Stimulated activated CD4-positive, alpha-beta T cell treated with anti-CD3 and anti-CD28 coated beads, Interleukin-4, amount 100 ng/mL, for 48 hours (primary cell): ENCODE measurements at regions not wholly inside any gene's neighbourhood (a gene's known extent, or its start where the extent isn't known, plus 50 kb on each side); places are given as distances from the start of the nearest gene placed in this dataset.
A peak's percentile ranks its signal among the peaks of the same experiment; 100 is the strongest.

Source experiments
- DNase-seq, 2 donors: peaks; one replicate each; pipeline ENCODE4 v3.0.0-alpha.2; 2020; ENCODE audit warnings: low read depth in 2 of 2

DNA sequence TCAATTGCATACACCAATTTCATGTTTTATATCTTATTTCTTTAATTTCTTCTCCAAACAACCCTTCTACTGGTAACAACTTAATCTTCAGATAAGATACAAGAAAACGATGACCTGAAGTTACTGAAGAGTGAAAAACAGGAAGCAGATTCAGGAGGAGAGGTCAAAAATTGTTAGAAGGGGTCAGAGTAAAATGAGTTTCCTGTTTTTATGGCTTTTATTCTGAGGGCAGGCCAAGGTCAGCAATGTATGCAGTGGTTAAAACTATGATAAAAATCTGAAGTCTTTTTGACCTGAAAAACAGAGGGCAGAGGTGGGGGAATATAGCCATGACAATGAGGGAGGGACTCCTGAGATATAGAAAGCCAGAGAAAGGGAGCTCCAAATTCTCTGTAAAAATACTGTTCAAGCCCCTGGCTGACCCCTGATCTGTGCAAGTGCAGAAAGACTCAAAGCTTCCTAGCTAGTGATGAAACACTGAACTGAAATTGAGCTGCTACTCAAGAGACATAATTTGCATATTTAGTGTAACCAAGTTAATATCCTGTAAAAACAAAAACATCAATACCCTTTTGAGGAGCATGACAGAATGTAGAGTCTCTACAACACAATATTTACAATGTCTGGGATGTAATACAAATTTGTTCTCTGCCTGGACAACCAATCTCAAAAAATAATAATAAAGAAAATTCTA is 514.3 kb upstream of the SEL1L start:
- no peak for DNase-seq

DNA sequence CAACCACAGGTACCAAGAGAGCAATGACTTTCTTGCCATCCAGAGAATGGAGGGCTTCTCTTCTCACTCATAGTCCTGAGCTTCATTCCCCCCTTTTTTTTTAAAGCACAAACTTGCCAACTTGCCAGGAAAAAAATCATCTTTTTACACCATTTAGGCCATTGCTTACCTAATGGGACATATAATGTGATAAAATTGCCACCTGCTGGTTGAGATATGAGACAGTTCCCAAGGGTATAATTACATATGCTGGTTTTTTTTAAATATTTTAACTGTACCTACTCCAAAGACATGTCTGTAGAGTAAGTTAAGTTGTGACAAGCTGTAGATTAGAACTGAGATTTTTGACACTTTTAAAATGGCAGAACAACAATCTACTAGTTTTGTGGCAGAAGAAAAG is 519.1 kb upstream of the SEL1L start:
- DNase-seq, result no peak

DNA sequence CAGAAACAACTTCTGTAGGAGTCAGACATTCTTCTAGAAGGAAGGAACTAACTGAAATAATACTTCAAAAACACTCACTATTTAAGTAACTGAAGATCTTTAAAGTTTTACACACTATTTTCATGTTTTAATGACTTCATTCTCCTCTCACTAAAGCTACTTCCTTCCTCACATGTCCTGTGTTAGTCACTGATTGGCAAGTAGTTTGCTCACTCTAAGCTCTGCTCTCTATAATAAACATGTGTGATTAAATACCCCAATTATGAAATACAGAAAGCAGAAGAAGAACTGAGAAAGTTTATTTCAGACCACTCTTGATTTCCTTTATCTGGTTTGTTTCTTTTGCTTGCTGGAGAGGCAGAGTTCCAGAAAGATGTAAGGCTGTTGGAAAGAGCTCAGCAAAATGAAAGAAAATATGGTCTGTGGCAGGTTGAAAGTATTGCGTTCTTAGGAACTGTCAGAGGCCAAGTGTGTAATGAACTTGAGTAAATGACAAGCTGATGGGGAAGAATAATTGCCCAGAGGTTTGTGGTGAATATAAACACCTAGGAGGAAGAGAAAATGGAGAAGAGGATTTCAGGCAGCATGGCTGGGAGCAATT is 522.0 kb upstream of the SEL1L start:
- DNase-seq, result no peak

DNA sequence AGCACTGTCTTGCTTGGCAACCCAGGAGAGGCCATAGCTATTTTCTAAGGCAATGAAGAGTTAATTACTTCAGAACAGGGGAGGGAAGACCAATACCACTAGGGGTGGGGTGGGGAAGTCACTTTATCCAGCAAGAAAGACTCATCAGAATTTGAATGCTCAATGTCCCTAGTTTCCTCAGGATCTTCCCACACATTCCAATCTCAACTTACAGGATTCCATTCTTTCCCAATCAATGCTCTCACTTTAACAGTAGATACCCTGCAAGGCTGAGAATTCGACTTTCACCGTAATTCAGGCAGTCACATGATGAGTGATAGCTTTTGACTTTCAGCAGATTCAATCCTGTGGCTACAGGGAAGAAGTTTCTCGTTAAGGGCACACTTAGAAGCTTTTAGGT is 526.6 kb upstream of the SEL1L start:
- DNase-seq, result no peak

DNA sequence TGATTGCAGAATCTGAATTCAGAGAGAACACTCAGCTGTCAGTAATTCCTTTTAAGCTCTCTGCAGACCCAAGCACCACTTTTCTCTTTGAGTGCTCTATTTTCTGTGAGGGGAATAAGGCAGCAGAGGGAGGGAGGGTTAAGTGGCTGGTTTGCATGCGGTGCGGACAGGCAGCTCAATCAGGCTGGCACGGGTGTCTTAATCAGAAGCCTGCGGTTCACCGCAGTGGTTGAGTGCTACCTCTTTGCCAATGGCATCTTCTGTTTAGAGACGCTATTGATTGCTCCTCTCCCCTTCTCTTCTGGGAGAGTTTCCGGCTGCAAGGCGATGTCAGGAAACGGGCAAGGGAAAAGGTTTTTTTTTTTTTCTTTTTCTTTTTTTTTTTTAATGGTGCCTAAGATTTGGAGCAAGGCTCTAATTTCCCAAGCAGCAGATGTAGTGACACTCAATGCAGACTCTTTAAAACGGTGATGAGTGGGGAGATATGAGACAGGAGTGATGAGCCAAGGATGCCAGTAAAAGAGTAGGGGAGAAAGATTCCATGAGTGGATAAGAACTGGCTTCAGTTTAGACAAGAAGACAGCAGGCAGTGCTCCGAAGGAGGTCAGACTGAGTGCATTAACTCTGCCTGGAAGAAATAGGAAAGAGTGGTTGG is 533.7 kb upstream of the SEL1L start:
- DNase-seq, result no peak

DNA sequence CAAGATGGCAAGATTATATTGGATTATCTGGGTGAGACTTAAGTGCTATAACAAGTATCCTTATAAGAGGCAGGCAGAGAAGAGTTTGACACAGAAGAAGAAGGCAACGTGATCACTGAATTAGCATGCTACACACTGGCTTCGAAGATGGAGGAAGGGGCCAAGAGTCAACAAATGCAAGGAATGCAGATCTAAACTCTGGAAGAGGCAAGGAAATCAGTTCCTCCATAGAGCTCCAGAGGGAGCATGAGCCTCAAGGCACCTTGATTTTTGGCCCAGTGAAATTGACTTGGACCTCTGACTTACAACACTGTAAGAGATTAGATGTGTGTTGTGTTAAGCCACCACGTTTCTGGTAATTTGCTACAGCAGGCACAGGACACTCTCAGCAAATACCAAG is 536.4 kb upstream of the SEL1L start:
- DNase-seq, result no peak

DNA sequence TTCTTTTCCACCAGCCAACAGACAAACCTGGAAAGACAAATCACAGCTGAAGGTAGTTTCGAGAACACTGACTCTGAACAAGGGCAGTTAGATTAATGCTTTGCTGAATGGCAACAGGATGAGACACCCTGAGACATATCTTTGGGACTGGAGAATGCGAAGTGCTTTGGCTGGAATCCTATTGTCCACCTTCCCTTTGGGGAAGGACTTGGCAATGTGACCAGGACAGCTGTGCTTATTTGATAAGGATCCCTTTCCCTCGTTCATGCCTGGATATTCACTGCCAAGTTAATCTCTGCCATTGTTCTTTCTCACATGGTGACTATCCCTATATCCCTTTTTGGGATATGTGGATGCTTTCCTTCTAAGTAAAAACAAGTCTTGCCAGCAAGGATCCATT is 537.1 kb upstream of the SEL1L start:
- DNase-seq, result no peak

DNA sequence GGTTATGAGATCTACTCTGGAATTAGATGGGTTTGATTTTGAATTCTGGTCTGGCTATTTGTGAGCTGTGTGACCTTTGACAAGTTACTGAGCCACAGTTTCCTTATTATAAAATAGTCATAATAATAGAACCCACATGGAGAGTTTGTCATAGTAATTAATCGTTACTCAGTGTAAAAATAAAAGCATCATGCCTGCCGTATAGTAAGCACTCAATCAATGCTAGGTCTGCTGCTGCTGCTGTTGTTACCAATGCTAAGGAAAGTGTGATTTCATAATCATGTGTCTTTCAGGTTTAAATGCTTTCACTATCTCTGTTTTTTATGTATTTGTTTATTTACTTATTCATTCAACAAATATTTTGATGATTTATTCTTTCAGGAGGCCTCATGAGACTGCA is 539.9 kb upstream of the SEL1L start:
- DNase-seq, result no peak

DNA sequence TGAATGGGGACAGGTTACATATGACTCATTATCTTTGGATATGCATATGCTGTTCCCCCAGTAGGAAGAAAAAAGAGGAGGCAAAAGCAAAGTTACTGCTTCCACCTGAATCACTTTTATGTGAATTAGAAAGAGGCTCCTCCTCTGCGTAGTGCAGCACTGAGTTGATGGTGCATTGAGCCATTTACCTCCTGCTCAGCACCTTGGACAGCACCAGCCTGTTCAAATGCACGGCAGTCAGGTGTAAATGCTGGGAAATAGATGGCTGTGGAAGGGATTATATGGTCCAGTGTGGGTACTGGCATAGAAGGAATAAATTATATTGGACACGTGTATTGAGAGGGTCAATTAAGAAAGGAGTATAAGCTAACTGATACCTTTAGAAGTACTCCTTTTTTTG is 541.9 kb upstream of the SEL1L start:
- peak in 1 of 2 donors; percentile 2 for DNase-seq

DNA sequence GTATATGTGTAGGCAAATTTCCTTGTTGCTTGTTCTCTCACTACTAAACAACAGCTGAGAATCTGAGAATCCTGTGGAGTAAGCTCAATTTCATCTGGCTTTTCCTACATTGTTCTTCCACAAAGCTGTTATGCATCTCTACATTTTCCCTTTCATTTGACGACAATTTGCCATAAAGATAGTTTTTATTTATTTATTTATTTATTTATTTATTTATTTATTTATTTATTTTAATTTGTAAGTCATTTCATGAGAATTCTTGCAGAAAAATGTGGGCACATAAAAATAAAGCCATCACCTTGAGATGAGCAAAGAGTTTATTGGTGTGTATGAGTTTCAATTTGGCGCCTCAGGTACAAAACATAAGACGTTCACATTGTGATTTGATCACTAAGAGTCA is 545.9 kb upstream of the SEL1L start:
- DNase-seq, result no peak

DNA sequence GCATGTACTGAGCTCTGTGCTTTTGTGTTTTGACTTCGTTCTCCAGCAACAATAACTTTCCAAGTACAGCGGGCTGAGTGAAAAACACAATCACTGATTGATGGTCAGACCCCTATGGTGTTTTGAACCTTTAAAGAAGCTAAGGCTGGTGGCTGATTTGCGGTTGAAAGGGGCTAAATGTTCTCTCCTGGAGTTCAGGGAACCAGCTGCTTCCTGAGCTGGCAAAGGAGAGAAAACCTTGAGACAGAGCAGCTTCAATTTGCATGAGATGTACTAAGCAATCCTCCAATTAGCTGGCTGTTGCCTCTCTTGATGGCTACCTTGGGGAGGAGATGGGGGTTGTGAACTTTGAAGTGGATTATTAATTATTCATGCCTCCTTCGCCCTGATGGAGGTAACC is 546.7 kb upstream of the SEL1L start:
- DNase-seq, result no peak

DNA sequence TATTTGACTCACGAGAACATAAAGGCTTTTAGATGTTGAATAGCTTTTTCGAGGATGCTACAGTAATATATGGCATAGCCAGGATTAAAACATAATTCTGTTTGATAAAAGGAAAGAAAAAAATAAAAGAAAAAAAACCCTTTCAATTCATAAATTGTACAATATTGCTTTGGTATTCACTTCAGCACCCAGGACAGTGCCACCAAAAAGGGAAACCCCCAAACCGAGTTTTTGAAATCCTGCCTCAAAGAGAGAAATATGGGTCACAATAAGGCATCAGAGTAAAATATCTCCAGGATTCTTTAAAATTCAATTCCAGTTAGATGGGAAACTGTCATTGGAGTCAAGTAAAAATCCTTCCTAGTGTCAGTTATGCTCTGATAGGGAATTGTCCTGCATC is 551.2 kb upstream of the SEL1L start:
- no peak for DNase-seq

DNA sequence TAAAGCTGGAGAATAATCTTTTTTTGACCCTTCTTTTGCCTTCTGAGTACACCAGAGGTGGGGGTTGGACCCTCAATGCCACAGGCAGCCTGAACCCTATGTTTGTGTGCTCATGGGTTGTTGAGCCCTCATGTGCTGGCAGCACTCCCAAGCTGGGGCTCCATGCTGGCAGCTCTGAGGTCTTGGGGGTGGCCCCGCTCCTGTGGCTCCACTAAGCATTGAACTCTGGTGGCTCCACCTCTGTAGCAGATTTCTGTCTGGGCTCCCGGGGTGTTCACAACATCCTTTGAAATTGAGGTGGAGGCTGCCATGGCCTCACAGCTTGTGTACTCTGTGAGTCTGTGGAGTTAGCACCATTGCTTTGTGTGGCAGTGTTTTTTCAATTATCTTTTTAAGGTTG is 557.4 kb upstream of the SEL1L start:
- DNase-seq, result no peak

DNA sequence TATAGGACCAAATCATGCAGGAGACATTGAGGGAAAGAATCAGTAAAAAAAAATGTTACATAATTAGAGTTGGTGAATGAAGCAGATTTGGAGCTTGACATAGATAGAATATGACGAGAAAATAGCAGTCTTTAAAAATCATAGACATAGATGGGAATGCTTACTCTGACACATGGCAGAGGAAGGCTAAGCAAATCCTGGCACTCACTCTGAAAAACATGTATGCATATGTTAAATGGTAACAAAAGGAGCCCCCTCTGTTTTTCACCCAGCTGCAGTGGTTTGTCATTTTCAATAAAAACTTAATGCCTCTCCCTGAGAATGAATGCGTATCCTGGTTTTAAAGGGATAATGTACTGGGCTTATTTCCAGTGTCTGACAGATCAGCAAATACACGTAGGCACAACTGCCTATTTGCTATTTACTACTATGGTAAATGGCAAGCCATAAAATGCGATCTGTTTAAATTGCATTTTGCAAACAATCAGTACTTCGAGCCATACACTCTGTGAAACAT is 561.2 kb upstream of the SEL1L start:
- no peak for DNase-seq

DNA sequence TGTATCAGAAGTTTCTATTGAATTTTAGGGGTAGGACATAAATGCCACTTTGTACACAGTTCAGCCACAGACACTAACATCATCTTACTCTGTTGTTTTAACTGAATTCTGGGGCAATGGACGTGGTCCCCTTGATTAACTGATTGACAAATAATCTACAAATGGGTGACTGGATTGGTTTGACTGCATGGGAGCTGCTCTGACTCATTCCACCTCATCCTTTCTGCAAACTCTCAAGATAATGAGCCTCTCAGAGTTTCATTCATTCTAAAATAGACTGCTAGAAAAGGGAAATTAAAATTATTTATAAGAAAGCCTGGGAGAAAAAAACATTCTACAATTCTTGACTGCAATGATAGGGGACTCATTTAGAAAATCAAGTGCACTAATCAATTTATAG is 570.4 kb upstream of the SEL1L start:
- no peak for DNase-seq

DNA sequence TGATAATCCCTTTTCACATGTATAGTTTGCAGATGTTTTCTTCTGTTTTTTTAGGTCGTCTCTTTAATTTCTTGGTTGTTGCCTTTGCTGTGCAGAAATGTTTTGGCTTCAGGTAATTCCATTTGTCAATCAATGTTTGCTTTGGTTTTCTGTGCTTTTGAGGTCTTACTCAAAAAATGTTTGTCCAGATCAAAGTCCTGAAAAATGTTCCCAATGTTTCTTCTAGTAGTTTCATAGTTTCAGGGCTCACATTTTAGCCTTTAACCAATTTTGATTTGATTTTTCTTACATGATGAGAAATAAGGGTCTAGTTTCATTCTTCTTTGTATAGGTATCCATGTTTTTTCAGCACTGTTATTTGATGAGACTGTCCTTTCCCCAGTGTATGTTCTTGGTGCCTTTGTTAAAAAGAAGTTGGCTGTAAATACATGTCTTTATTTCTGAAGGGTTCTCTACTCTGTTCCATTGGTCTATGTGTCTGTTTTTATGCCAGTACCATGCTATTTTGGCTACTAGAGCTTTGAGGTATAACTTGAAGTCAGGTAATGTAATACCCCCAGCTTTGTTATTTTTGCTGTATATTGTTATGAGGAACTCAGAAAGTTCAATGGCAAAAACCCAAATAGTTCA is 578.7 kb upstream of the SEL1L start:
- no peak for DNase-seq

DNA sequence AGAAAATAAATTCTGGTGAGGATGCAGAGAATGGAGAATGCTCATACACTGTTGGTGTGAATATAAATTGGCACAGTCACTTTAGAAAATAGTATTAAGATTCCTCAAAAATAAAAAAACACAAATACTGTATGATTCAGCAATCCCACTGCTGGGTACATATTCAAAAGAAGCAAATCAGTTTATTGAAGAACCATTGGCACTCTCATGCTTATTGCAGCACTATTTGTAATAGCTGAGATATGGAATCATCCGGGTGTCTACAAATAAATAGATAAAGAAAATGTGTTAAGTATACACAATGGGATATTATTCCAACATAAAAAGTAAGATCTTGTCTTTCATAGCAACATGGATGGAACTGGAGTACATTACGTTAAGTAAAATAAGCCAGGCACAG is 579.4 kb upstream of the SEL1L start:
- DNase-seq, result no peak

DNA sequence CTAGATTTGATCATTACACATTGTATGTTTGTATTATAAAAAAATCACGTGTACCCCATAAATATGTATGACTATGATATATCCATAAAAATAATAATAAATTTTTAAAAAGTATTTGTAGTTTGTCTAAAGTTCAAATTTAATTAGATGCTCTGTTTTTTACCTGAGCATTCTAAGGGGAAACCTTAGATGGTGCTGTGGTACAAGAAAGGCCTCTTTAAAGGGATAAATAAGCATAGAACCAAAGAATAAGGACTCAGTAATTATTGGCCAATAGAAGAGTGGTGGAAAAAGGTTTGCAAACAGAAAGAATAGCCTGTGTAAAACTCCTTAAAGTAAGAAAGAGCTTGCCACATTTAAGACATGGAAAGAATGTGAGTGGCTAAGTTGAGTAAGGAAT is 580.1 kb upstream of the SEL1L start:
- DNase-seq, result no peak

DNA sequence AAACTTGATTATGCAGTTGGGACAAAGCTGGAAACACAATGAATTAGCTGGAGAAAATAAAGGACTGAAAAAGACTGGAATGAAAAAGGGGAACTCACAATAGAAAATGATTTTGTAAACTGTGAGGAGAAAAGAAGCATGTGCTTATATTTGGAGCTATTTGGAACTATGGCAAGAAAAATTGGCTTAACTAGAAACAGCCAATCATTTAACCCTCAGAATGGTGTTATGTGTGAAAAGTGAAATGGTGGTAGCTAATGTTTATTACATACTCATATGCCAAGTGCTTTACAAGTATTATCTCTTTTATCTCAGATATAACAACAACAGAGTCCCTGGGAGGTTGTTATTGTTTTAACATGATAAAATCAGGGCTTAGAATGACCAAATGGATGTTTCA is 583.1 kb upstream of the SEL1L start:
- DNase-seq, result no peak

DNA sequence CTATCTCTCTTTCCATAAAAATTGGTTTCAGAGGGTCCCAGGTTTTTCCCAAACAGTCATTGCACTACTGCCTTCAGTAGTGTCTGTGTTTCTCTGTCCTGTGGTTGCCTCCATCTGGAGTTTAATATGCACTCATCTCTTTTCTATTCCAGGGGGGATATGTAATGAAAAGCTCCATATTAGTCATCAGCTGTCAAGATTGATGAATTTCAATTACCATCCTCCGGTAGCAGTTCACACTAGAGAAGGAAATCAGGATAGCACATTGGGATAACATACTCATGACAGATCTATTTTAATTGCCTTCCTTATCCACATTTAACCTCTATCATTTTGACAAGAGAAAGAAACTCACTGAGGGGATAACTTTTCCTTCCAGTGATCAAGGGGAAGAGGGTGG is 589.0 kb upstream of the SEL1L start:
- DNase-seq, result no peak

DNA sequence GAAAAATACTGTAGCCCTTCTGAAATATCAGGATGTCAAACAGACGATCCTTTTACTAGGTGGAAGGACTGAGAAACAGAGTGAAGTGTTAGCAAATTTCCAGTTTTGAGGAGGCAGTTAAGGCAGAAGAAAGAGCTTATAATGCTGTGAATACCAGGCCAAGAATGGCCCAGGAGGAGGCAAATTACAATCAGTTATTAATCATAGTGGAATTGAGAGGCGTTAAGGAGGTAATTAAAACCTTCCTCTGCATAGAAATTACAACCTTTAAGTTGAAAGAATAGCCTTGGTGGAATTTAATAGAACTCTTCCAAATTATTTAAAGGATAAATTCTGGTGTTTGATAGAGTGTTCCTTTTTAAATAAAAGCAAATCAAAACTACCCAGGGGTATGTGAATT is 590.9 kb upstream of the SEL1L start:
- no peak for DNase-seq

DNA sequence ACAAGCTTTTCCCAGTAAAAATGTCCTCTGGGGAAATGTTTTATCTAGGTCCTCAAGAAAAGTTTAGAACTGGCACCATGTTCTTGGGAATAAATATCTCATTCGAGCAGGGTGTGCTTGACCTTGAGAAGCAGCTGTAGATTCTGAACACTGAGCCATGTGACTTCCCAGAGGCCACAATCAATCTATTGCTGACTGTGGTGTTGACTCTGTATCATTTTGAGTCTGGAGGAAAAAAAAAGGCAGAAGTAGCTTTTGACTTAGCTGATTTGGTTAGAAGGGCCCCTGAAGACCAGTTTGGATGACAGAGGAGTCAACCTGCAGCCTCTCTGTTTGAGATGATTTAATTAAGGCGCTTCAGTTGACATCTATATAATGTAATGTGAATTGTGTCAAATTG is 592.4 kb upstream of the SEL1L start:
- no peak for DNase-seq

DNA sequence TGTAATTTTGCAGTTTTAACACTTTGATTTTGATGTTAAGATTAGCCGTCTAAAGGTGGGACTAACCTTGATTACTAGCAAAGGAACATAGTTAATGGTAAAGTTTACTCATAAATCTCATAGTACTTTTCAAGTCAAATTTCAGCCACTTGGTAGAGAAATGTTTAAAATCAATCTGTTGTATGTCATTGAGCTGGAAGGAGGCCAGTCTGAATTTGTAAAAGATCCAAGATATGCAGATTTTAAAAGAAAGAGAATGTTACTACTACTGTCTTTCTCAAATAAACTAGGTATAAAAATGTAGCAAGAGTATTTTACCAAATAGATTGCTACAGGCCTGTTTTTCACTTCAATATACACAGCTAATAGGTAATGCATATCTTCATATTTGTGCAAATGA is 600.8 kb upstream of the SEL1L start:
- DNase-seq, result no peak
